ENCODE measurements at regions not wholly inside any gene's neighbourhood (a gene's known extent, or its start where the extent isn't known, plus 50 kb on each side); places are given as distances from the start of the nearest gene placed in this dataset.
A peak's percentile ranks its signal among the peaks of the same experiment; 100 is the strongest.

GRCh38 chr9:16236882-16237281, 633.6 kb downstream of the BNC2 start:
- no peak overlapping the region for H3K4me2 ChIP-seq (ENCODE audit: extremely low read depth, insufficient read depth, low read length)
- TF ChIP-seq CTCF (conservative IDR thresholded peaks at IDR 0.05 in 1 of 2, IDR thresholded peaks at IDR 0.05 in 1 of 2; ENCODE audit: low read depth in 1 of 2, low read length in 2 of 2), result no peak
- TF ChIP-seq EZH2 (IDR thresholded peaks at IDR 0.05; ENCODE audit: low read length, missing control alignments), result no peak
- no peak overlapping the region for H3K9ac ChIP-seq (ENCODE audit: insufficient read depth, low read length)
- no peaks in the 10 kb centered on the region for H4K20me1 ChIP-seq (ENCODE audit: control insufficient read depth, extremely low read depth, insufficient read depth, low read length)
- DNase-seq (ENCODE audit: low read depth in 2 of 2), result peak in 1 of 2 donors; percentile 82
- no peak overlapping the region for H2AFZ ChIP-seq (ENCODE audit: low read length)
- no peaks in the 10 kb centered on the region for H3K36me3 ChIP-seq (ENCODE audit: control insufficient read depth, insufficient read depth, low read length)
- no peaks in the 10 kb centered on the region for H3K27me3 ChIP-seq (ENCODE audit: control insufficient read depth, insufficient read depth, low read length)
- no peak overlapping the region for H3K4me3 ChIP-seq (replicated peaks in 1 of 4; ENCODE audit: control extremely low read depth in 1 of 4, insufficient read depth in 1 of 4, low read depth in 3 of 4, low read length in 4 of 4)
- H3K9me3 ChIP-seq (ENCODE audit: control insufficient read depth, insufficient read depth, low read depth, low read length), result no peaks in the 10 kb centered on the region
- H3K4me1 ChIP-seq (ENCODE audit: control insufficient read depth, extremely low read depth, insufficient read depth, low read length), result peaks cover 14% of the 10 kb centered on the region
- H3K27ac ChIP-seq (ENCODE audit: insufficient read depth, low read length), result no peak overlapping the region
- no peaks in the 10 kb centered on the region for H3K79me2 ChIP-seq (ENCODE audit: control insufficient read depth, insufficient read depth, low read length)

- no peak for DNase-seq (ENCODE audit: low read depth in 2 of 2)
- Histone ChIP-seq H3K36me3 (ENCODE audit: control insufficient read depth, insufficient read depth, low read length) (no peaks in the 10 kb centered on the region), H2AFZ (ENCODE audit: low read length) (no peak overlapping the region), H3K9me3 (ENCODE audit: control insufficient read depth, insufficient read depth, low read depth, low read length) (no peaks in the 10 kb centered on the region), H3K27me3 (ENCODE audit: control insufficient read depth, insufficient read depth, low read length) (no peaks in the 10 kb centered on the region), H3K9ac (ENCODE audit: insufficient read depth, low read length) (no peak overlapping the region), H4K20me1 (ENCODE audit: control insufficient read depth, extremely low read depth, insufficient read depth, low read length) (no peaks in the 10 kb centered on the region), H3K27ac (ENCODE audit: insufficient read depth, low read length) (no peak overlapping the region), H3K4me2 (ENCODE audit: extremely low read depth, insufficient read depth, low read length) (no peak overlapping the region), H3K4me3 (replicated peaks in 1 of 4; ENCODE audit: control extremely low read depth in 1 of 4, insufficient read depth in 1 of 4, low read depth in 3 of 4, low read length in 4 of 4) (no peak overlapping the region), H3K79me2 (ENCODE audit: control insufficient read depth, insufficient read depth, low read length) (no peaks in the 10 kb centered on the region), H3K4me1 (ENCODE audit: control insufficient read depth, extremely low read depth, insufficient read depth, low read length) (peaks cover 14% of the 10 kb centered on the region)
- TF ChIP-seq CTCF (conservative IDR thresholded peaks at IDR 0.05 in 1 of 2, IDR thresholded peaks at IDR 0.05 in 1 of 2; ENCODE audit: low read depth in 1 of 2, low read length in 2 of 2), result no peak
- TF ChIP-seq EZH2 (IDR thresholded peaks at IDR 0.05; ENCODE audit: low read length, missing control alignments), result no peak
Observed at GRCh38 chr9:16238623-16239138, 631.8 kb downstream of the BNC2 start.

- H3K9ac ChIP-seq (ENCODE audit: insufficient read depth, low read length), result no peak overlapping the region
- peaks cover 17% of the 10 kb centered on the region for H3K4me1 ChIP-seq (ENCODE audit: control insufficient read depth, extremely low read depth, insufficient read depth, low read length)
- H3K4me3 ChIP-seq (replicated peaks in 1 of 4; ENCODE audit: control extremely low read depth in 1 of 4, insufficient read depth in 1 of 4, low read depth in 3 of 4, low read length in 4 of 4), result no peak overlapping the region
- H3K27me3 ChIP-seq (ENCODE audit: control insufficient read depth, insufficient read depth, low read length), result no peaks in the 10 kb centered on the region
- H3K36me3 ChIP-seq (ENCODE audit: control insufficient read depth, insufficient read depth, low read length), result no peaks in the 10 kb centered on the region
- no peaks in the 10 kb centered on the region for H4K20me1 ChIP-seq (ENCODE audit: control insufficient read depth, extremely low read depth, insufficient read depth, low read length)
- DNase-seq (ENCODE audit: low read depth in 2 of 2), result peak; percentile 59 to 79
- no peak overlapping the region for H2AFZ ChIP-seq (ENCODE audit: low read length)
- H3K79me2 ChIP-seq (ENCODE audit: control insufficient read depth, insufficient read depth, low read length), result no peaks in the 10 kb centered on the region
- no peaks in the 10 kb centered on the region for H3K9me3 ChIP-seq (ENCODE audit: control insufficient read depth, insufficient read depth, low read depth, low read length)
- no peak overlapping the region for H3K27ac ChIP-seq (ENCODE audit: insufficient read depth, low read length)
- no peak for TF ChIP-seq EZH2 (IDR thresholded peaks at IDR 0.05; ENCODE audit: low read length, missing control alignments)
- no peak for TF ChIP-seq CTCF (conservative IDR thresholded peaks at IDR 0.05 in 1 of 2, IDR thresholded peaks at IDR 0.05 in 1 of 2; ENCODE audit: low read depth in 1 of 2, low read length in 2 of 2)
- H3K4me2 ChIP-seq (ENCODE audit: extremely low read depth, insufficient read depth, low read length), result no peak overlapping the region
Observed at GRCh38 chr9:16241231-16241630, 629.2 kb downstream of the BNC2 start.

Measured in fibroblast of lung (primary cell).